KG1 (cell line): ENCODE measurements at regions not wholly inside any gene's neighbourhood (a gene's known extent, or its start where the extent isn't known, plus 50 kb on each side); places are given as distances from the start of the nearest gene placed in this dataset.

ENCODE experiments used
- DNase-seq: peaks from one replicate; lab custom pipeline; 2025; lab: John Stamatoyannopoulos, UW

DNA sequence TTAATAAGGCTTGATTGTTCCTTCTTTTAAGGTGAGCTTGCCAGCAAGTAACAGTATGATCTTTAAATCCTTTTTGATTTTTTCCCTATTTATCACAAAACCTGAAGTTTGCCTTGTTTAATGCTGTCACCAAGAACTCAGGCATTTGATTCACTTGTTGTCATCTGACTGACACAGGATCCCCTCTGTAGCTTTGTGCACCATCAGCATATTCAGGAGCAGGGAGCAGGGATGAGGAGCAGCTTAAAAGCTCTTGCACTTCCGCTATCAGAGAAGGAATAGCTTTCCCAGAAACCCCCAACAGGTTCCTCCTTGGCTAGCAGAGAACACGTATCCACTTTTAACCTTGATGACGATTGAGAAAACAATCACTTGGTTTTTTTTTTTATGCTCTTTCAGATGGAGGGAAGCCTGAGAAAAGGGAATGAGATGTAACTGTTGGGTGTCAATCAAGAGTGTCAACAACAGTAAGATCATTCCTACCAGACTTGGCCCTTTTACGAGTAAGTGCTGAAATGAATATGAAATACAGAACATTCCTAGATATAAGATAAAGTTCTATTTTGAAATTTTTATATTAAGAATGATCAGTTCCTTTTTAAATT is 433.1 kb upstream of the CDH18 start:
- DNase-seq = no peak
